Retina (tissue), 1 donor: ENCODE measurements at regions not wholly inside any gene's neighbourhood (a gene's known extent, or its start where the extent isn't known, plus 50 kb on each side); places are given as distances from the start of the nearest gene placed in this dataset.
A peak's percentile ranks its signal among the peaks of the same experiment; 100 is the strongest.

Experiments
- DNase-seq: peaks from one replicate; pipeline ENCODE4 v3.0.0-alpha.2; 2016

DNA sequence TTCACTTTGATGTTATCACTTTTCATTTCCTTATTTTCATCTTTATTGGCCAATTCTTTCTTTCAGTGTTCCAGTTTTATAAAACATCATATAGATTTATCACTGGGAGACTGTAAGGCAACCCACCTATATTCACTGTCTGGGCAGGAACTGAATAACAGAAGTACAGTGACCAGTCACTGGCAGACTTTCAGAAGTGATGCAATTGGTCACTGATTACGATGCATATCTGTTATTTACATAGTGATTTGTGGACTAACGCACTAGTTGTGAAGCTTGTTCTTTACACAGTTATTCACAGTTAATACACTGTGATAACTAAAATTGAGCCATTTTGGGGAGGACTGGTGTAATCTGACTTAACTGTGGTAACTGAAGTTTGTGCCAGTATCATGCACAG is 190.2 kb upstream of the DPH6 start:
- DNase-seq: no peak

DNA sequence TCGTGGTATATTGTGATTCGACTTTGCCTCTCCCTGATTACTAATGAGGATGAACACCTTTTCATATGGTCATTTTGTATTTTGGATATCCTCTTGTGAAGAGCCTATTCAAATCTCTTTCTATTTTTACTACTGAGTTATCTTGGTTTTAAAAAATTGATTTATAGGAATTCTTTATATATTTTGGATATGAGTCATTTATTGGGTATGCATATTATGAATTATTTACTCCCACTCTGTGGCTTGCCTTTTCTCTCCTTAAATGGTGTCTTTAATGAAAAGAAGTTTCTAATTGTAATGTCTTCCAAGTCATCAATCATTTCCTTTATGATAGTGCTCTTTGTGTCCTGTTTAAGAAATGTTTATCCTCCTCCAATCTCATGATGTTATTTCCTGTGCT is 191.5 kb upstream of the DPH6 start:
- DNase-seq: no peak

DNA sequence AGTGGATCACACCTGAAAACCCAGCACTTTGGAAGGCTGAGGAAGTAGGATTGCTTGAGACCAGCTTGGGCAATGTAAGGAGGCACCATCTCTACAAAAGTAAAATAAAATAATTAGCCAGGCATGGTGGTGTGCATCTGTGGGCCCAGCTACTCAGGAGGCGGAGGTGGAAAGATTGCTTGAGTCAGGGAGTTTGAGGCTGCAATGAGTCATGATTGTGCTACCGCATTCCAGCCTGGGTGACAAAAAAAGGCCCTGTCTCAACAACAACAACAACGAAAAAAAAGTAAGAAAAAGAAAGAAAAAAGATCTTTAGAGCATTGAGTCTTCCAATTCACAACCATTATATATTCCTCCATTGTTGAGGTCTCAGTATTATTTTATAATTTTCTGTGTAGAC is 192.4 kb upstream of the DPH6 start:
- DNase-seq: no peak

GRCh38 chr15:35740761-35741160 is 194.8 kb upstream of the DPH6 start:
- no peak for DNase-seq

GRCh38 chr15:35741395-35741794 is 195.4 kb upstream of the DPH6 start:
- DNase-seq: no peak

DNA sequence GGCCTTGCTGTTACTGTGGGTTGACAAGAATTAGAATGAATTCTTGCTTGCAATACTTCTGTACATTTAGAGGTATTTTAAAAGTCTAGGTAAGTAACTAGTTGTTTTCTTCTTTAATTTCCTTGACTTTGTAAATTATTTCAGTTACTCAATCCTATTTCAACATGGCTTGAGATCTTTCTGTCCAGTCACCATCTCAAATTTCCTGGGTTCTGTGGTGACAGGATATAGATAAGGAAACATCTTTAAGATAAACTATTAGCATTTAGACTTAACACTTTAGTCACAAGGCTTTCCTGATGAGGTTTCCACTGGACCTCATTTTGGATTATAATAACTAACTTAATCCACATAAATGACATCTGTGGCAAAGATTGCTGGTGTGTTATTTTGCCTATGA is 195.9 kb upstream of the DPH6 start:
- no peak for DNase-seq

DNA sequence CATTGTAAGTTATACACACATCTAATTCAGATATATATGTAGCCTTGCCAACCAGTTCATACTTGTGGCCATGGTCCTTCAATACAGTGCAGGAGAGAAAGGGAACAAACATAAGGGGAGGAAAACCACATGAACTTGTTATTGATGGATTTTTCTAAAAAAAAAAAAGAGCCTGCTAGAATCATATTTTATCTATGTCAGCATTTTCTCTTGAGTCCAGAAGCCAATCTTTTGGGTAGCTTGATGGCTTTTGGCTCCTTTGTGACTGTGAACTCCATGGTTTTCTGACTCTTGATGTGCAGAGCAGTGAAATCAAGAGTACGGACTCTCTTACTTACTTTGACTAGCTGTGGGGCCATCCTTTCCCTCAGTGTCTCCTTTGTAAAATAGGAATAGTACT is 197.4 kb upstream of the DPH6 start:
- DNase-seq: no peak

- no peak for DNase-seq
These were observed 200.2 kb upstream of the DPH6 start for GRCh38 chr15:35746121-35746520.

DNA sequence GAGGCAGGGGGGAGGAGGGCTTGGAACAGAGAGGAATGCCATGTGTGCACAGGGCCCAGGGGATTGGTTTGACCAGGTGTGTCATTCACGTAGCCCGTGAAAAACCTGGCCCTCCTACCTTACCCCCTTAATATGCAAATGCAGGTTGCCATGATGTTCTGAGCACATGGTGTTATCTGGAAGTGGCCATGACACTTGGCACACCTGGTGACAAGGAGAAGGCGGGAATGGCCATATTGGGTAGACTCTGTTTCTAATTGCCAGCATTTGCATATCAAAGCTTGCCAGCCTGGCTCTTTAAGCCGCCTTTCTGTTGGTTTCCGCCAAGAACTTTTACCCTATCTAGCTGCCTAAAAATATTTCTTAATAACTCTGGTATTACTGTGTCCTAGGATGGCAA is 202.1 kb upstream of the DPH6 start:
- no peak for DNase-seq

DNA sequence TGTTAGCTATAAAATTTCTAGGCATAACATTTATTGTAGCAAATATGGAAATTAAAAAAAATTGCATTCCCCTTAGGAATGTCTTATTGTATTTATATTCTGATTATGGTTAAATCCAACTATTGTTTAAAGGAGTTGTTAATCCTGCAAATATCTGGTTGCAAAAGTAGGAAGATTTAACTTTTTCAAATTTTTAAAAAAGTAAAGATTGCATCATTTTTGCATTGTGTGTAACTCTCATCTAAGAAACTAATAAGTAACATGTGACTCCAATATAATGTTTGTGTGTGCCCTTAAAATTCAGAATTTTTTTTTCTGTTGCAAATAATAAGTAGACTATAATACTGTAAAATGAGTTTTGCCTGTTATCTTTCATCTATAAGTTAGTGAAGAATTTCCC is 204.1 kb upstream of the DPH6 start:
- DNase-seq: no peak

DNA sequence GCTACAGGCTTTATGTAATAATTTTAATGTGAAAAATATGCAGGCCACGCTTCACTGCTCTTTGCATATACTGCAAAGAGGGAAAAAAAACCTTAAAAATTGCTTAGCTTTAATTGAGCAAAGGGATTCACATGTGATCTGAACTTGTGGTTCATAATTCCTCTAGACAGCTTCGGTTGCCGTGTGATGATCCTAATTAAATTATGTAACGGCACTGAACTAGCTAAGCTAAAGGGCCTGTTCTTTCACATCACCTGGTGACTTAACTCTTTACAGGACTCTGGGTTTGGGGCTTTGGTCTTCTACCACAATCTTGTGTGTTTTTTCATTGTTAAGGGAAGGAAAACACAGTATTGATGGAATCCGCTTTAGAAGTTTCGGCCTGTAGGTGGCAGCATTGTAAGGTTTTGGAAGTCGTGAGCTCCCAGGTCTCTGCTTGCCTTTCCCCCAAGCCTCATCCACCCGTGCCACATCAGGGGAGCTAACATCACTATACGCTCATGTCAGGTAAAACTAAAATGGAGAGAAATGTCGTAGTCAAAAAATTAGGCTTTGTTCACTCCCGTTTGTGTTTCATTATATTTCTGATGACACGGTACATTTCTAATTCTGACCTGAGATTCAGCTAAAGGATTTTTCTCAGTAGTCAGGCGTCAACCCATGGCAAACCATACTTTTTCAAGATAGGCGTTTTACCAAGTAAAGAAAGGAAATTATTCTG is 205.6 kb upstream of the DPH6 start:
- peak; percentile 85 for DNase-seq

GRCh38 chr15:35752134-35752466 is 206.1 kb upstream of the DPH6 start:
- DNase-seq: no peak

DNA sequence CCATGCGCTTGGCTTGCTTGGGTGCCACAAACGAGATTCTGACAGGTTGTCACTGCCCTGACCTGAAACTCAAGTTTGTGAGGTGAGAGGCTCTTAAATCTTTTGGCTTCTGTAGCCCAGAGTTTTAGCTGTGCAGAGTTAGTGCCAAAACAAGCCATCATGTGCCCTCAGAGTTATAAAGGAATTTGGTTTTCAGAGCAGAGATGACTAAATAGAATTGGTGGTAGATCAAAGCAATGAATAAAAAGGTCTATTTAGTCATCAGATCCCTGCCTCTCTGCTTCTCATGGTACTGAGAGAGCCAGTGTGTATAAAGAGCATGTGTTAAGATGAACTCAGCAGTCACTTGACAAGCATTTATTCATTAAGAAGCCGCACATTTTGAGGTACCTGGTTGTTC is 207.5 kb upstream of the DPH6 start:
- DNase-seq: no peak

GRCh38 chr15:35755237-35755802 is 209.4 kb upstream of the DPH6 start:
- DNase-seq: no peak

DNA sequence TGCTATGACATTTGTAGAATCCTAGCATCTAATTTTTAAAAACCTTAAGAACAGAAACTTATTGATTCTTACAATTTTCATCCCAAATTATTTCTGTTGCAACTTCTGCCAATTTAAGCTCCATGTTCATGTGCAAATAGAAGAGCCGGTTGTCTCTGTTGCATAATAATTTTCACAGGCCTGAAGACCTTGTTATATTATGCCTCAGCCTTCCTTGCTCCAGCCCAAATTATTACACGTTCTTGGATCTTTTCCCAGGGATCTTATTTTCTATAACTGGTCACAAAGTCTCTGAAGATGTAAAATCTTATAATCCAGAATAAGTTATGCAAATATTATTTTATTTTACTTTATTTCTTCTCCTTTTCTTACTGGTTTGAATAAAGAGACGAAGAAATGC is 210.7 kb upstream of the DPH6 start:
- no peak for DNase-seq

GRCh38 chr15:35757361-35757760 is 211.4 kb upstream of the DPH6 start:
- DNase-seq: no peak

DNA sequence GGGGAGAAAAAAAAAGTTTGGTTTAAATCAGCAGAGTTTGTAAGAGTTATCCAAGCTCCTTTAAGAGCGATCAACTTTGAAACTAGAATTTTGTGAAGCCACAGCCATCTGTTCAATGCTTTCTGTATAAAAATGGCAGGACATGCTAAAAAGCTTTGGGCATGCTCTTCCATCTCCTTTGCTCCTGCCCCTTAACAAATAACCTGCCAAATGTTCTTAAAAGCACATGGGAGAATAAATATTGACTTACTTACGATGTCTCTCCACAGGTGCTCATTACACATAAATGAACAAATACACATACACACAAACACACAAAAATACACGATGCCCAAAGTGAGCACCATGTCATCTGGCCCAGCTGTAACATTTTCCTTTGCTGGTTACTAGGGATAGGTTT is 211.8 kb upstream of the DPH6 start:
- DNase-seq: no peak

- DNase-seq: no peak
These were observed 218.9 kb upstream of the DPH6 start for GRCh38 chr15:35764661-35765519.

DNA sequence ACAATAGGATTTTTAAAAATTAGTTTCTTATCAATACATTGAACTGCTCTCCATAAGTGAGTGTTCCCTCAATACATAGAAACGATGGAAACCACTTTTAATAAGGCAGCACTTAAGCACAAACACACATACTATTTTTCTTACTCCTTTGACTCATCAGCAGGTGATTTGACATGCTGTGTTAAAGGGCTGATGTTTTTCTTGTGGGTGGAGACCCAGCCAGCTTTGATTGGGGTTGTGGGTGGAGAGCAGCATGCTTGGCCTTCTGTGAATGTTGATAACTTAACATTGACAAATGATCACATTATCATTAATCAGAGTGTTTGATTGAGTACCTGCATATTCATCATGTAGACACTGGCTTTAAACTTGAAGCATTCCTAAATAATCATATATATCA is 223.0 kb upstream of the DPH6 start:
- DNase-seq: no peak

- no peak for DNase-seq
These were observed 223.7 kb upstream of the DPH6 start for GRCh38 chr15:35769656-35770055.

DNA sequence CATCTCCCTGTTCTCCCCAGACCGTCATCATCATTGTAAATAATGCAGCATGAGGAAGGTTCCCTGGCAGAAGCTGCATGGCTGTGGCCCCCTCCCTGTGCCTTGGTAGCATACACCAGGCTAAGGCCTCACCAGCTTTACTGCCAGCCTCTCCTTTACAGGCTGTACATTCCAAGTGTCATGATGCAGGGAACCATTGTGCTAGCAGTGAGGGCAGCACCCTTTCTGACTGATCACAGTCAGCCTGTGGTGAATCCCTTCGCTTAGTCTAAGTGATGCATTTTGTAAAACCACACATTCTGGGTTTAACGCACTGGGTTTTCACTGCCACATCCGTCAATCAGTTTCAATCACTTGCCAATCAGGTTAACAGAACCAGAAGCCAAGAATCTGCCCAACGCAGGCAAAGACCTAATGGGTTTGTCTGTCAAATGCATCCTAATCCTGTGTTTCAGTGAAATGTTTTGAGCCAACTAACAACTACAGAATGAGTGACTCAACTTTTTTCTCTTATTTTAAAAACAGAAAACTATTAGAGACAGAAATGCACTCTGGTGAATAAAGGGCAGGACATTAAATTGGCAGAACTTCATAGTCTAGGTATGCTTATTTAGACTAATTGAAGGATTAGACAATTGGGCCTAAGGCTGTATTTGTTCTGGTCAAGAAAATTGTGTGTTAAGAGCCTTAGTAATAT is 225.9 kb upstream of the DPH6 start:
- DNase-seq: no peak

- DNase-seq: no peak
These were observed 228.7 kb upstream of the DPH6 start for GRCh38 chr15:35774653-35775052.

DNA sequence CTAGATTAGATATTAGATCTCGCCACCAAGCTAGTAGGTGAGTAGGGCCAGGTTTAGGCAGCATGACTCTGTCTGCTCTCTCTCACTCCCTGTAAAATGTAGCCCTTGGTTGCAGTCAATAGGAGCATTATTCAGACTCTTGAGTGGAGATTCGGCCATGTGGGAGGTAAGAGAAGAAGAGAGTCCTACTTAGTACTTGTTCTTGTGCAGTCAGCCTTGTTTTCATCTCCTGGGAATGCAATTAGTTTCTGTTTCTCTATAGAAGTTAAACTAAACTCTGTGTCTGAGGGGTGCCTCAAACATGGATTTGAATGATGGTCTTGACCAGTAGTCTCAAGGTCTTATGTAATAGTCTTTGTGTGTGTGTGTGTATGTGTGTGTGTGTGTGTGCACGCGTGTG is 229.5 kb upstream of the DPH6 start:
- peak; percentile 50 for DNase-seq

- DNase-seq: peak; percentile 70
These were observed 231.1 kb upstream of the DPH6 start for GRCh38 chr15:35777061-35777460.
